CD14-positive monocyte (primary cell): ENCODE measurements at regions not wholly inside any gene's neighbourhood (a gene's known extent, or its start where the extent isn't known, plus 50 kb on each side); places are given as distances from the start of the nearest gene placed in this dataset.

Experiments
- DNase-seq, 3 donors: peaks; one replicate each; pipeline ENCODE4 v3.0.0-alpha.2; 2011 to 2022
- H2AFZ ChIP-seq: 2 replicates; pipeline ENCODE4 v1.6.0; 2012; ENCODE audit warnings: mild to moderate bottlenecking, low read depth, low read length, inconsistent platforms; ENCODE audit not compliant: insufficient read depth, poor library complexity, severe bottlenecking
- H3K27ac ChIP-seq, 2 donors: 1 replicate in 1 of 2; 2 replicates in 1 of 2; pipeline ENCODE4 v1.5.1; 2012 to 2013; ENCODE audit warnings: low read length in 2 of 2, control low read depth in 1 of 2, inconsistent platforms in 1 of 2, low read depth in 1 of 2, mild to moderate bottlenecking in 1 of 2
- H3K27me3 ChIP-seq, 2 donors: one replicate each; pipeline versions ENCODE4 v1.6.0 to v1.6.1; 2011 to 2013; ENCODE audit warnings: low read length in 2 of 2; ENCODE audit not compliant: control insufficient read depth in 2 of 2, insufficient read depth in 2 of 2
- H3K36me3 ChIP-seq, 2 donors: replicated peaks in 1 of 2; 1 replicate in 1 of 2; 2 replicates in 1 of 2; pipeline versions ENCODE4 v1.5.1 to v1.6.1; 2012 to 2013; ENCODE audit warnings: low read length in 2 of 2, control low read depth in 1 of 2, inconsistent platforms in 1 of 2, mild to moderate bottlenecking in 1 of 2; ENCODE audit not compliant: insufficient read depth in 2 of 2, control insufficient read depth in 1 of 2
- H3K4me1 ChIP-seq, 2 donors: 1 replicate in 1 of 2; 2 replicates in 1 of 2; pipeline versions ENCODE4 v1.5.1 to v1.6.1; 2012 to 2013; ENCODE audit warnings: low read length in 2 of 2, control low read depth in 1 of 2, inconsistent platforms in 1 of 2, mild to moderate bottlenecking in 1 of 2, moderate library complexity in 1 of 2; ENCODE audit not compliant: insufficient read depth in 2 of 2, control insufficient read depth in 1 of 2
- H3K4me2 ChIP-seq: replicated peaks from 2 replicates; pipeline ENCODE3; 2012; ENCODE audit warnings: low read length, moderate library complexity, mild to moderate bottlenecking; ENCODE audit not compliant: poor library complexity, severe bottlenecking; ENCODE audit errors: extremely low read depth
- H3K4me3 ChIP-seq, 3 experiments: fragments of 200-600 bp in 1 of 3; sonication (generic) in 1 of 3; replicated peaks in 1 of 3; 1 replicate in 2 of 3; 2 replicates in 1 of 3; pipeline ENCODE4 v1.5.1; 2011 to 2013; ENCODE audit warnings: low read length in 3 of 3, mild to moderate bottlenecking in 3 of 3, control low read depth in 2 of 3, low read depth in 2 of 3, inconsistent platforms in 1 of 3, moderate library complexity in 1 of 3
- H3K79me2 ChIP-seq: 2 replicates; pipeline ENCODE4 v1.6.0; 2012; ENCODE audit warnings: mild to moderate bottlenecking, control low read depth, inconsistent platforms, low read length, moderate library complexity; ENCODE audit not compliant: insufficient read depth
- H3K9ac ChIP-seq: 2 replicates; pipeline ENCODE4 v1.6.0; 2017; ENCODE audit warnings: low read length, mild to moderate bottlenecking; ENCODE audit not compliant: insufficient read depth, poor library complexity, severe bottlenecking
- H3K9me3 ChIP-seq, 2 donors: replicated peaks in 1 of 2; 1 replicate in 1 of 2; 2 replicates in 1 of 2; pipeline versions ENCODE4 v1.5.1 to v1.6.1; 2012 to 2013; ENCODE audit warnings: low read length in 2 of 2, control low read depth in 1 of 2; ENCODE audit not compliant: control insufficient read depth in 1 of 2, insufficient read depth in 1 of 2
- H4K20me1 ChIP-seq: 2 replicates; pipeline ENCODE4 v1.6.0; 2012; ENCODE audit warnings: mild to moderate bottlenecking, low read length, control low read depth, moderate library complexity; ENCODE audit not compliant: insufficient read depth
- H3K27ac Mint-ChIP-seq, 7 donors: one replicate each; pipeline ENCODE4 v1.8.0; 2020; ENCODE audit warnings: mild to moderate bottlenecking in 7 of 7, mixed read lengths in 7 of 7, moderate library complexity in 6 of 7, inconsistent platforms in 2 of 7
- H3K27me3 Mint-ChIP-seq, 3 donors: one replicate each; pipeline ENCODE4 v1.8.0; 2021 to 2022; ENCODE audit warnings: low read depth in 3 of 3, mild to moderate bottlenecking in 3 of 3, mixed read lengths in 3 of 3, moderate library complexity in 3 of 3, inconsistent platforms in 1 of 3
- H3K36me3 Mint-ChIP-seq, 2 donors: one replicate each; pipeline ENCODE4 v1.8.0; 2020; ENCODE audit warnings: mixed read lengths in 2 of 2, inconsistent platforms in 1 of 2, mild to moderate bottlenecking in 1 of 2
- H3K4me1 Mint-ChIP-seq: one replicate; pipeline ENCODE4 v1.8.0; 2020; ENCODE audit warnings: mild to moderate bottlenecking, mixed read lengths
- H3K4me3 Mint-ChIP-seq, 2 donors: one replicate each; pipeline ENCODE4 v1.8.0; 2020; ENCODE audit warnings: mild to moderate bottlenecking in 2 of 2, mixed read lengths in 2 of 2, moderate library complexity in 1 of 2
- H3K9me3 Mint-ChIP-seq, 7 donors: one replicate each; pipeline ENCODE4 v1.8.0; 2020 to 2022; ENCODE audit warnings: mixed read lengths in 7 of 7, mild to moderate bottlenecking in 6 of 7, moderate library complexity in 6 of 7, inconsistent platforms in 2 of 7
- CTCF ChIP-seq: fragments of 200-600 bp; IDR thresholded peaks from one replicate; pipeline ENCODE4 v1.8.0; 2022; ENCODE audit warnings: antibody characterized with exemption, mild to moderate bottlenecking
- WGBS: methylation state at CpG from one replicate; pipeline ENCODE4 v1.1.5; 2013; ENCODE audit warnings: missing lambda C conversion rate; ENCODE audit not compliant: insufficient coverage; 5-methylcytosine and 5-hydroxymethylcytosine counted together
- intact Hi-C, 2 donors: fragments of 100-400 bp; cut with micrococcal nuclease; formaldehyde crosslinking; loops; one replicate each; pipeline versions ENCODE4 v1.15.0 to v1.15.1; 2023

DNA sequence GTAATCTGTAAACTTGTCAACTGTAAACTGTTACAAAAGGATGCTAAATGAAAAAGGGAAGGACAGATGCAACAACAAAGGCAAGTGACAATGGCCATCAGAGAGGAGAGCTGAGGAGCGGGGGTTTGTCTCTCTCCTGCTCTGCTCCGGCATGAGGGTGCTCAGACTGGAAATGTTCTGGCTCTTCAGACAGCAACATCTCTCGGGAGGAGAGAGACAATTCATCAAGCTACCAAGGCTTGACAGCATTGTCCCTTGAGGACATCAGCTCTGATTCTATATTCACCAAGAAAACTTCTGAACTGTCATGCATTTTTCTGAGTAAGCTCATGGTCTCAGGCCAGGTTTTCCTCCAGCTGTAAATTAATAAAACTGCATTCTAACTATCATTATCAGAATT is 408.2 kb downstream of the IGSF11 start:
- Histone ChIP-seq H3K4me1 (no peaks in the 10 kb centered on the region), H3K4me3 (no peak overlapping the region), H3K36me3 (no peaks in the 10 kb centered on the region), H3K4me2 (no peak overlapping the region), H3K27me3 (no peaks in the 10 kb centered on the region), H4K20me1 (no peaks in the 10 kb centered on the region), H3K79me2 (no peaks in the 10 kb centered on the region), H3K27ac (no peak overlapping the region), H3K9me3 (no peaks in the 10 kb centered on the region), H2AFZ (no peak overlapping the region), H3K9ac (no peak overlapping the region)
- no peak for TF ChIP-seq CTCF
- Mint-ChIP-seq H3K4me1 (no peaks in the 10 kb centered on the region), H3K27me3 (peaks cover 0 to 5% (median 4%) of the 10 kb centered on the region in 3 donors), H3K27ac (no peak overlapping the region), H3K4me3 (no peak overlapping the region), H3K36me3 (no peaks in the 10 kb centered on the region), H3K9me3 (peaks cover 0 to 4% (median 0%) of the 10 kb centered on the region in 7 donors)
- intact Hi-C loops = no loop called here
- 80% methylated on average over 3 of the region's 3 CpGs for WGBS
- no peak for DNase-seq

GRCh38 chr3:118628704-118629341 is 405.8 kb downstream of the IGSF11 start:
- Histone ChIP-seq H3K4me1 (no peaks in the 10 kb centered on the region), H3K9ac (no peak overlapping the region), H4K20me1 (no peaks in the 10 kb centered on the region), H3K9me3 (no peaks in the 10 kb centered on the region), H3K4me2 (no peak overlapping the region), H3K4me3 (no peak overlapping the region), H3K27ac (no peak overlapping the region), H2AFZ (no peak overlapping the region), H3K79me2 (no peaks in the 10 kb centered on the region), H3K36me3 (no peaks in the 10 kb centered on the region), H3K27me3 (no peaks in the 10 kb centered on the region)
- Mint-ChIP-seq H3K27me3 (peaks cover 0 to 5% (median 3%) of the 10 kb centered on the region in 3 donors), H3K9me3 (peaks cover 0 to 4% (median 0%) of the 10 kb centered on the region in 7 donors), H3K4me3 (no peak overlapping the region), H3K27ac (no peak overlapping the region), H3K4me1 (no peaks in the 10 kb centered on the region), H3K36me3 (no peaks in the 10 kb centered on the region)
- DNase-seq = no peak
- TF ChIP-seq CTCF = peak; percentile 38
- intact Hi-C loops = no loop called here
- WGBS = 40% methylated on average over 4 of the region's 8 CpGs
